ENCODE measurements at regions not wholly inside any gene's neighbourhood (a gene's known extent, or its start where the extent isn't known, plus 50 kb on each side); places are given as distances from the start of the nearest gene placed in this dataset.
"Not testable (repeated sequence)": the region's sequence is repeated elsewhere in the genome, so short reads cannot be mapped to it uniquely, and the experiment has no call there.

- not testable (repeated sequence) for H3K27ac Mint-ChIP-seq; H3K36me3 Mint-ChIP-seq; DNase-seq; H3K4me3 Mint-ChIP-seq; H3K4me1 Mint-ChIP-seq; H3K27me3 Mint-ChIP-seq (ENCODE audit: low read depth in 3 of 3)
- H3K9me3 Mint-ChIP-seq = peaks cover 4 to 38% (median 13%) of the 10 kb centered on the region in 6 donors
Measured at GRCh38 chr1:69120126-69120741, 447.5 kb upstream of the LRRC7 start.

- Mint-ChIP-seq H3K4me1 (no peaks in the 10 kb centered on the region), H3K36me3 (no peaks in the 10 kb centered on the region), H3K27me3 (ENCODE audit: low read depth in 3 of 3) (no peaks in the 10 kb centered on the region), H3K9me3 (peaks cover 7 to 43% (median 13%) of the 10 kb centered on the region in 6 donors), H3K27ac (no peak overlapping the region), H3K4me3 (no peak overlapping the region)
- no peak for DNase-seq
Measured at GRCh38 chr1:69120817-69121216, 446.9 kb upstream of the LRRC7 start.

GRCh38 chr1:69121723-69122122 lies 446.0 kb upstream of the LRRC7 start:
- Mint-ChIP-seq H3K4me3 (no peak overlapping the region), H3K27ac (no peak overlapping the region)

GRCh38 chr1:69122373-69122772 lies 445.3 kb upstream of the LRRC7 start:
- no peaks in the 10 kb centered on the region for H3K36me3 Mint-ChIP-seq
- no peak overlapping the region for H3K4me3 Mint-ChIP-seq
- no peaks in the 10 kb centered on the region for H3K4me1 Mint-ChIP-seq

More at GRCh38 chr1:69121723-69122122, 446.0 kb upstream of the LRRC7 start:
- Mint-ChIP-seq H3K36me3 (no peaks in the 10 kb centered on the region), H3K4me1 (no peaks in the 10 kb centered on the region), H3K27me3 (ENCODE audit: low read depth in 3 of 3) (no peaks in the 10 kb centered on the region), H3K9me3 (peaks cover 7 to 52% (median 15%) of the 10 kb centered on the region in 6 donors)
- DNase-seq = no peak

GRCh38 chr1:69123486-69123885 lies 444.2 kb upstream of the LRRC7 start:
- H3K4me3 Mint-ChIP-seq = no peak overlapping the region
- H3K27ac Mint-ChIP-seq = no peak overlapping the region
- no peak for DNase-seq
- peaks cover 4 to 68% (median 16%) of the 10 kb centered on the region in 6 donors for H3K9me3 Mint-ChIP-seq
- H3K27me3 Mint-ChIP-seq (ENCODE audit: low read depth in 3 of 3) = peaks cover 0 to 1% (median 0%) of the 10 kb centered on the region in 3 donors
- H3K4me1 Mint-ChIP-seq = no peaks in the 10 kb centered on the region
- H3K36me3 Mint-ChIP-seq = no peaks in the 10 kb centered on the region

More at GRCh38 chr1:69122373-69122772, 445.3 kb upstream of the LRRC7 start:
- Mint-ChIP-seq H3K9me3 (peaks cover 4 to 59% (median 17%) of the 10 kb centered on the region in 6 donors), H3K27me3 (ENCODE audit: low read depth in 3 of 3) (peaks cover 0 to 1% (median 0%) of the 10 kb centered on the region in 3 donors), H3K27ac (no peak overlapping the region)
- DNase-seq = no peak

GRCh38 chr1:69126796-69127195 lies 440.9 kb upstream of the LRRC7 start:
- H3K27me3 Mint-ChIP-seq (ENCODE audit: low read depth in 3 of 3) = peaks cover 0 to 3% (median 0%) of the 10 kb centered on the region in 3 donors
- H3K4me1 Mint-ChIP-seq = no peaks in the 10 kb centered on the region
- H3K4me3 Mint-ChIP-seq = no peak overlapping the region
- no peak overlapping the region for H3K27ac Mint-ChIP-seq
- H3K9me3 Mint-ChIP-seq = peaks cover 8 to 73% (median 26%) of the 10 kb centered on the region in 6 donors
- DNase-seq = no peak
- H3K36me3 Mint-ChIP-seq = no peaks in the 10 kb centered on the region

GRCh38 chr1:69128204-69128603 lies 439.5 kb upstream of the LRRC7 start:
- Mint-ChIP-seq H3K36me3 (no peaks in the 10 kb centered on the region), H3K27me3 (ENCODE audit: low read depth in 3 of 3) (peaks cover 0 to 3% (median 0%) of the 10 kb centered on the region in 3 donors), H3K4me3 (no peak overlapping the region), H3K27ac (no peak overlapping the region), H3K4me1 (no peaks in the 10 kb centered on the region), H3K9me3 (peaks cover 8 to 68% (median 23%) of the 10 kb centered on the region in 6 donors)
- DNase-seq = no peak

GRCh38 chr1:69129538-69129937 lies 438.2 kb upstream of the LRRC7 start:
- H3K9me3 Mint-ChIP-seq = peaks cover 8 to 63% (median 21%) of the 10 kb centered on the region in 6 donors
- no peaks in the 10 kb centered on the region for H3K4me1 Mint-ChIP-seq
- peaks cover 0 to 3% (median 0%) of the 10 kb centered on the region in 3 donors for H3K27me3 Mint-ChIP-seq (ENCODE audit: low read depth in 3 of 3)
- DNase-seq = no peak
- H3K36me3 Mint-ChIP-seq = no peaks in the 10 kb centered on the region
- H3K27ac Mint-ChIP-seq = no peak overlapping the region
- no peak overlapping the region for H3K4me3 Mint-ChIP-seq

- peaks cover 0 to 8% (median 0%) of the 10 kb centered on the region in 3 donors for H3K36me3 Mint-ChIP-seq
- DNase-seq = no peak
- H3K4me1 Mint-ChIP-seq = no peaks in the 10 kb centered on the region
- H3K4me3 Mint-ChIP-seq = no peak overlapping the region
- no peak overlapping the region for H3K27ac Mint-ChIP-seq
- peaks cover 15 to 55% (median 33%) of the 10 kb centered on the region in 6 donors for H3K9me3 Mint-ChIP-seq
- H3K27me3 Mint-ChIP-seq (ENCODE audit: low read depth in 3 of 3) = no peaks in the 10 kb centered on the region
Measured at GRCh38 chr1:69138172-69138571, 429.6 kb upstream of the LRRC7 start.

GRCh38 chr1:69139007-69139406 lies 428.7 kb upstream of the LRRC7 start:
- Mint-ChIP-seq H3K4me3 (no peak overlapping the region), H3K27me3 (ENCODE audit: low read depth in 3 of 3) (no peaks in the 10 kb centered on the region), H3K9me3 (peaks cover 15 to 50% (median 35%) of the 10 kb centered on the region in 6 donors), H3K4me1 (no peaks in the 10 kb centered on the region), H3K27ac (no peak overlapping the region), H3K36me3 (peaks cover 0 to 8% (median 0%) of the 10 kb centered on the region in 3 donors)
- no peak for DNase-seq

- DNase-seq = no peak
- no peak overlapping the region for H3K27ac Mint-ChIP-seq
- H3K9me3 Mint-ChIP-seq = peaks cover 0 to 15% (median 9%) of the 10 kb centered on the region in 6 donors
- no peaks in the 10 kb centered on the region for H3K4me1 Mint-ChIP-seq
- H3K4me3 Mint-ChIP-seq = no peak overlapping the region
- peaks cover 0 to 3% (median 0%) of the 10 kb centered on the region in 3 donors for H3K36me3 Mint-ChIP-seq
- no peaks in the 10 kb centered on the region for H3K27me3 Mint-ChIP-seq (ENCODE audit: low read depth in 3 of 3)
Measured at GRCh38 chr1:69146303-69146702, 421.4 kb upstream of the LRRC7 start.

- DNase-seq = no peak
- Mint-ChIP-seq H3K27ac (no peak overlapping the region), H3K4me1 (no peaks in the 10 kb centered on the region), H3K27me3 (ENCODE audit: low read depth in 3 of 3) (no peaks in the 10 kb centered on the region), H3K36me3 (peaks cover 0 to 3% (median 0%) of the 10 kb centered on the region in 3 donors), H3K4me3 (no peak overlapping the region), H3K9me3 (peaks cover under 1 to 23% (median 7%) of the 10 kb centered on the region in 6 donors)
Measured at GRCh38 chr1:69148731-69149130, 419.0 kb upstream of the LRRC7 start.

GRCh38 chr1:69157046-69157756 lies 410.5 kb upstream of the LRRC7 start:
- H3K4me3 Mint-ChIP-seq = no peak overlapping the region
- peaks cover 0 to 2% (median 0%) of the 10 kb centered on the region in 3 donors for H3K27me3 Mint-ChIP-seq (ENCODE audit: low read depth in 3 of 3)
- no peak for DNase-seq
- no peak overlapping the region for H3K27ac Mint-ChIP-seq
- no peaks in the 10 kb centered on the region for H3K4me1 Mint-ChIP-seq
- H3K36me3 Mint-ChIP-seq = no peaks in the 10 kb centered on the region
- peaks cover 17 to 56% (median 26%) of the 10 kb centered on the region in 6 donors for H3K9me3 Mint-ChIP-seq

GRCh38 chr1:69163241-69163640 lies 404.5 kb upstream of the LRRC7 start:
- Mint-ChIP-seq H3K4me3 (no peak overlapping the region), H3K27me3 (ENCODE audit: low read depth in 3 of 3) (no peaks in the 10 kb centered on the region), H3K36me3 (peaks cover 0 to 4% (median 0%) of the 10 kb centered on the region in 3 donors), H3K27ac (no peak overlapping the region), H3K9me3 (peaks cover 11 to 48% (median 24%) of the 10 kb centered on the region in 6 donors), H3K4me1 (no peaks in the 10 kb centered on the region)
- no peak for DNase-seq

All from immature natural killer cell (primary cell).